G401 (cell line): ENCODE measurements at regions not wholly inside any gene's neighbourhood (a gene's known extent, or its start where the extent isn't known, plus 50 kb on each side); places are given as distances from the start of the nearest gene placed in this dataset.
A peak's percentile ranks its signal among the peaks of the same experiment; 100 is the strongest.
"Not testable (repeated sequence)": the region's sequence is repeated elsewhere in the genome, so short reads cannot be mapped to it uniquely, and the experiment has no call there.

Experiments
- DNase-seq: peaks from one replicate; pipeline ENCODE4 v3.0.0-alpha.2; 2015; ENCODE audit warnings: low spot score
- in situ Hi-C: cut with HindIII; loops from 2 replicates; pipeline ENCODE4 v1.10.0; 2016; ENCODE audit warnings: low sequenced_read_pairs, mixed read lengths

DNA sequence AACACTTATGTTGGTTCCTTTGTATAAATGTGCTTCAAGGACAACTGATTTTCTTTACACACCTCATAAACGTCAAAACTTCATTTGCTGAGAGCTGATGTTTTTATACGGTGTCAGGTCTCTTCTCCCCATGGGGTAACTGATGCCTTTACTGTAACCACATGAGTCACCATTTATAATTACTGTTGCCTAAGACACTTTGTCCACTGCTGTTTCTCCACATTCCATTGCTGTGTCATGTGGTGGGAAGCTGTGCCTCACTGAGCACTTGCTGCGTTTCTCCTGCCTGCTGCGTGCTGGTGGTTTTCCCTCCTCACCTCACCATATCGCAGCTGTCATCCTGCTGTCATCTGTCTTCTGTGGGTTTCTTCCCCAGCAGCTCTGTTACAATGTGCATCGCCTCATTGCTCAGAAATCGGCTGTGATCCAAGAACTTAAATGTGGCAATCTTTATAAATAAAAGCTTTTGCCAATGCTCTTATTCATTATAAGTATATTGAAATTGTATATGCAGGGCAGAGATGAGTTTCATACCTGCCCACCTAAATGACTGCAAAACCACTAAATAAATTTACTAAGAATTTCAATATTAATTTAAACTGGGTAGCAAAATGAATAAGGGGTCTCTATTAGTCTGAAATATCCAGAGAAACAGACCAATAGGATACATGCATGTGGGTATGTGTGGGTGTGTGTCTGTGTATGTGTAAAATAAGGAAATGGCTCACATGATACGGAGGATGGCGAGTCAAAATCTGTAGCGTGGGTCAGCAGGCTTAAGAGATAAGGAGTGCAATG, 547.0 kb upstream of the SLITRK5 start:
- peak; percentile 5 for DNase-seq
- in situ Hi-C loops, result no loop called here

DNA sequence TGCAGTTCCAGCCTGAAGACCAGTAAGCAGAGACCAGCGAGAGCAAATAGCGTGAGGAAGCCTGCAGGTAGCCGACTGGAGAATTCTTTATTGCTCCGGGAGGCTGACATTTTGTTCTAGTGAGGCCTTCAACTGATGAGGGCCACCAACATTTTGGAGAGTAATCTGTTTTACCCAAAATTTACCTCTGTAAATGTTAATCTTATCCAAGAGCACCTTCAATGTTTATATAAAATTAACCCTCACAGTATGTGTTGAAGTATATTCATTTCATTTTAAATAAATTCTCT, 546.4 kb upstream of the SLITRK5 start:
- no peak for DNase-seq
- in situ Hi-C loops, result no loop called here

DNA sequence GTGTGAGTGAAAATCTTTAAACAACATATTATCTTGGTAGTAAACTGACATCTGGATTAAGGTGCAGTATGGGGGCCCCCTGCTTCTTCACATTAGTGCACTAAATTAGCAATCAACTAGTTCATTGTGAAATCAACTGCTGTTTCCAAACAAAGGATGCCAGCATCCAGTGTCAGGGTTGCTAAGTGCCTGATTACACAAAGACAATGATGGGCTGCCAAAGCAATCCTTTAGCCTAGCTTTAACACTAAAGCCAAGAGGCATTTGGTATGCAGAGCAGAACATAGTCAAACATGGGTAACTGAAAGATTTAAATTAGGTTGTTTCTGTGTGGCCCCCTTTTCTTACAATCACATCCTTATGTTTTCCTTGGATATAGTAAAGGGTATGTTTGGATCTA, 543.1 kb upstream of the SLITRK5 start:
- in situ Hi-C loops, result no loop called here
- DNase-seq, result peak; percentile 32

DNA sequence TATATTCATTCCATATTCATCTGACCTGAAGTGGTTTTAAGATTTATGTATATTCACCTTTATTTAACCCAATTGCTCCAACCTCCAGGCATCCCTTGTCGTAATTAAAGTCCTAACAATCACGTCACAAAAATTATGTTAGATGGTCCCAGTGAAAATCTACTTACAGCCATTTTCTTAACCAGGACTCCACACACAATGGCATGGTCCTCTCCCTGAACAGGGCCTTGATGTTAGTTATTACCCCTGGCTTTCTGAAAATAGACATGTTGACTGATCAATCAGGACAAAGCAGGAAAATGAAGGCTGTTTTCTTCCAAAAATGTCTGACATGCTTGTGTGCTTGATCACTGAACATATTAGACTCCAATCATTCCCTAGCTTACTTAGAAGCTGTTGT, 542.7 kb upstream of the SLITRK5 start:
- DNase-seq, result no peak
- in situ Hi-C loops, result no loop called here

DNA sequence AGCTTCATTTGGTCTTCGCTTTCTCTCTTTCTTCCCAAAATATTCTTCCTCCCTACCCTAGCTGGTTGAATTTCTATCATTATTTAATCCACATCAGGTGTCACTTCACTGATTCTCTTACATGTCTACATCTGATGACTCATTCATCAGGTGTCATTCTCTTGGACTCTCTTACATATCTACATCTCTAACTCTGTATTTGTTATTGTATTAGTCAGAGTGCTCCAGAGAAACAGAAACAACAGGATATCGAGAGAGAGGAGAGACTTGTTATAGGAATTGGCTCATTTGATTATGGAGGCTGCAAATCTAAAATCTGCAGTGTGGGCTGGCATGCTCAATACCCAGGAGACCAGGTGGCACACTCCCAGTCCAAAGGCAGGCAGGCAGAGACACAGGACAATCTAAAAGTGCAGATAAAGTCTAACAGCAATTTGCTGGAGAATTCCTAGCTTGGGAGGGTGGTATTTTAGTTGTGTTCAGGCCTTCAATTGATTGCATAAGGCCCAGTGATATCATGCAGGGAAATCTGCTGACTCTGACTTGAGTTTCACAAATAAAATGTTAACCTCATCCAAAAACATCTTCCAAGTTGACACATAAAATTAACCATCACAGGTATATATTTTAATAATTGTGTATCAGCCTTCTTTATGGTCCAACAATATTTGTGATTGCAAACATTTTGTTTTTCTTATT, 541.4 kb upstream of the SLITRK5 start:
- DNase-seq, result no peak
- in situ Hi-C loops, result no loop called here

DNA sequence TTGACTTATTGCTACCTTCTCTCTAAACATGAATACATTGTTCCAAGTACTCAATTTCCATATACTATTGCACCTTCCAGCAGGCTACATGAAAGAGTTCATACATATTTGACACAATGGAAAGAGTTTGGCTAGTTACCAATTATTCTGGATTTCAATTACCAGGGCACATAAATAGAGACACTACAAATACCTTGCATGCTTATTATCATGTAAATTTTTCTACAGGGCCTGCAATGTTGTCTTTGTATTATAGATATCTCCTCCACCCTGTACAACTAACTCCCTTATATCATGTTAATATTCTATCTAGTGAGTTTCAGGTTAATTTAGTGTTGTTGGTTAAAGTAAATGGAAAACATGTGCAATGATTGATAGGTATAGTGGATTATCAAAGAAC, 540.7 kb upstream of the SLITRK5 start:
- in situ Hi-C loops, result no loop called here

DNA sequence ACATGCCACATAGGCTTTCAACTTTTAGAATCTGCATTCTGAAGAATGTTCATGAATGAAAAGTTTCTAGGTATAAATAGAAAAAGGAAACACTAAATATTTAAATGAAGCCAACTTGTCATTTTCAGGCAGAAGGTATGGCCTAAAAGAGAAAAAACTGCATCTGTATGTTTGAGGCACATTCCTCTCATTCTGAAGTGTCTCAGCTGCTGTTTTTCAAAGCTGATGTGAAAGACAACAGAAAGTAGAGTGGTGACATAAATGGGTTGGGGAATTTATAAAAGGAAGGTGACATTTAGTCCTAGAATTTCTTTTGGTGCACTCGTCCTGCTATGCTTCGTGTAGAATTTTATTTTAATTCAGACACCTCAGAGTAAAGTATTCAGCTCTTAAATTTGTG, 539.6 kb upstream of the SLITRK5 start:
- in situ Hi-C loops, result no loop called here
- no peak for DNase-seq

More for the DNA sequence above, 540.7 kb upstream of the SLITRK5 start:
- DNase-seq, result no peak

DNA sequence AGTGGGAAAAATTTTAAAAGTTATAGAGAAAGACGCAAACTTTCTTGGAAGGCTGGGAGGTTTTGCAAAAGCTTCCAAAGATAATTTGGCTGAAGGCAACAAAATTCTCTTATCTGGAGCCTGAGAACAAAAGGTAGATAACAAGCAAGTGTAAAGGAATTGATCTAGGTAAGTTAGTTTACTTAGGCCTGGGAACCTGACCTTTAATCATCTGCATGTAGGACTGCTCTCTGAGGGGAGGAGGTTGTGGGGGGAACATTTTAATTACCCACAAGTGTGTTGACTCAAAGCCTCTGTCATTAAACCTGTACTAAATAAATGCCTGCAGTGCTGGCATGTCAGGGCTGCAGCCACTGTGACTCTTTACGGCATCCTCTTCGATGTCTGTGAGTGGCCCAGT, 532.3 kb upstream of the SLITRK5 start:
- in situ Hi-C loops, result no loop called here

DNA sequence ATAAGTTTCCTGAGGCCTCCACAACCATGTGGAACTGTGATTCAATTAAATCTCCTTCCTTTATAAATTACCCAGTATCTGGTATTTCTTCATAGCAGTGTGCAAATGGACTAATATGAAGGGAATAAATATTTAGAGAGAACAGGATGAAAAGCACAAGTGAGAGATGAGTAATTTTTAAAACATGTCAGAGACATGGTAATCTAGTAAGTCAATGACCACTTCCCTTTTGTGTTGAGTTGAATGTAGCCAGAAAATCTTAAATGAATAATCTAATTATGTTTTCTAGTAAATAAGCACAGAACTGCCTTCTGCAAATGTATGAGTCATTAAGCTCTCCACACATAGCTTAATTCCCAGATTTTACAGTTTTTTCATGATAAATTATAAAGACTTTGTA, 524.1 kb upstream of the SLITRK5 start:
- no peak for DNase-seq
- in situ Hi-C loops, result no loop called here

More for the DNA sequence above, 532.3 kb upstream of the SLITRK5 start:
- no peak for DNase-seq

DNA sequence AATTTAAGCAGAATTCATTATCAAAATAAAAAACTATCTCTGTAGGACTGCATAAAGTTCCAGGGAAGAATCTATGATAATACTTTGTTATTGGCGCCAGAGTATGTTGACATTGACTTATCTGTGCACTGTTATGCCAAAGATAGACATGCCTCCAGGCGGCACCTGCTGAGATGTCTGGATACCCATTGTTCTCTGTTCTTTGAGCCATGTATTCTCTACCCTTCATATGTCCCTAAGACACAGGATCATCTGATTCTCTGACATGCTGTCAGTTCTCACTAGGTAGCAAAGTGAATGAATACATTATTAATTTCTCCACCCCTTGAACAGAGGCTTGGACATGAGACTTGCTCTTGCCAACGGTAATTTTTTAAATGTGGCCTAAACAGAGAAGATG, 517.8 kb upstream of the SLITRK5 start:
- no peak for DNase-seq
- in situ Hi-C loops, result no loop called here

DNA sequence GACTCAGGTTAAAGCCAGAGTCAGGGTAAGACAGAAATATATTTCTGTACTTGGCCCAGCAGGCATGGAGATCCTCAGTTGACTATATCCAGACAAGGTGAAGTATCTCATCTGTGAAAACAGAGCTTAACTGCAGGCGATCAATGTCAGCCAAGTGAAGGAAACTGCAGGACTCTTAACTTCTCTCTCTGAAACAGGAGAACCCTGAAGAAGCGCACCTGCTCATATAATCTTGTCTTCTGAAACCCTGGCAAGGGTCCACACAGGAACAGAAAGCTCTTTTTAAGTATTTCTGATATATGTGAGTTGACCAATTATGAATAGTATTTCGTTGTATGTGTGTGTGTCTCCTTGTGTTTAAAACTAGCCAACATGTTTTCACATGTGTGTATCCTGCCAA, 504.8 kb upstream of the SLITRK5 start:
- in situ Hi-C loops, result no loop called here

DNA sequence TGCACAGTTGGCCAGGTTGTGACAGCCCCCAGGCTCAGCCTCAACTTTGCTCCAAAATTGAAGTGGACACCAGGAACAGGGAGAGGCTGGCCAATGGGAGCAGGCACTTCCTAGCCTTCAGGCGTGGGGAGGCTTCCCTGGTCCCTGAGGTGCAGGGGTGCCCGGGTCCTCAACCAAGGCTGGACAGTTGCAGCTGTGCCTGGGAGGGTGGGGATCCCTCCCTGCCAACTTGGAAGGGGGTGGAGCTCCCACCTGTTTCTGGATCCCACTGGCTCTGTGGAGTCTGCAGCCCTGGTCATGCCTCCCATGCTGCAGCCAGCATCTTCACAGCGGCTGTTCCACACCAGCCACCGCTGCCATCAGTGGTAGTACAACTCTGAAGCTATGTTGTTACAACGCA, 502.8 kb upstream of the SLITRK5 start:
- DNase-seq, result no peak
- in situ Hi-C loops, result no loop called here

More for the DNA sequence above, 504.8 kb upstream of the SLITRK5 start:
- no peak for DNase-seq

DNA sequence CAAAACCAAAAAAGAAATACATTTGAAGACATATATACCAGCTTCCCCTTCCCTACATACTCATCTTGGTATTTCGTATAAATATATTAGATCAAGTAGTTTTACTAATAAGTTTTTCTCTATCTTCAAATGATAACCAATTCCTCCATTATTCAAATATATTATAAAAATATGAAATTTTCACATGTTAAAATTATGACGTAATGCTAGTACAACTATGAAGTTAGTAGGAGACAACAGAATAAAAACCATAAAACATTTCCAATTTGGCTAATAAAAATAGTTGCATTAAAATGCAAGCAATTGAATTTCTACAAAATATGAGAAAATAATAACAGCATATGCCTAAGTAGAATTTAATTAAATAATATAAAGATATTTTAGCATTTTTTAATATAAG, 501.8 kb upstream of the SLITRK5 start:
- DNase-seq, result no peak
- in situ Hi-C loops, result no loop called here

DNA sequence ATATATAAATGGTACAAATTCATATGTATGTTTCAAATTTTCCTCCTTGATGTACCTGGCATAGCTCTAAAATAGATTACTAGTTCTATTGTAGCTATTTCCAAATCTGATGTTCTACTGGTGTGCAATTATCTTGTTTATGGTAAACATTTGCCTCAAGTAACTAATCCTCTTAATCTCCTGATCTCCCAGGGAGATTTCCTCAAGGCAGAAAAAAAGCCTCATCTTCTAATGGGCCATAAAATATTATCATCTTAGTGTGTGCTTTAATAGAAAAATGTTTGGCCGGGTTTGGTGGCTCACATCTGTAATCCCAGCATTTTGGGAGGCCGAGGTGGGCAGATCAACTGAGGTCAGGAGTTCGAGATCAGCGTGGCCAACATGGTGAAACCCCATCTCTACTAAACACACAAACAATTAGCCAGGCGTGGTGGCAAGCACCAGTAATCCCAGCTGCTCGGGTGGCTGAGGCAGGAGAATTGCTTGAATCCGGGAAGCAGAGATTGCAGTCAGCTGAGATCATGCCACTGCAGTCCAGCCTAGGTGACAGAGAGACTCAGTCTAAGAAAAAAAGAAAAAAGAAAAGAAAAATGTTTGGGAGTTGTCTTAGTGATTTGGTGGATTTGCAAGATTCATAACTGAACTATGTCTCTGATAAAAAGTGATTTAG, 498.9 kb upstream of the SLITRK5 start:
- no peak for DNase-seq
- in situ Hi-C loops, result no loop called here

DNA sequence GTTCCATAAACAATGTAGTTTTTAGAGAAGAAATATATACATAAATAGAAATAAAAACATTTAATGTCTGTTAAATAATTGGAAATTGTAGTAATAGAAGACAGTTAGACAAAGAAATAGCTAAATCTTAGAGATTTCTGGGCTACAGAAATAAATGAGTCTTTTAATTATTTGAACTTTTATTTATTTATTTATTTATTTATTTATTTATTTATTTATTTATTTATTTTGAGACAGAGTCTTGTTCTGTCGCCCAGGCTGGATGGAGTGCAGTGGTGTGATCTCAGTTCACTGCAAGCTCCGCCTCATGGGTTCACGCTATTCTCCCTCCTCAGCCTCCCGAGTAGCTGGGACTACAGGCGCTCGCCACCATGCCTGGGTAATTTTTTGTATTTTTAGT, 486.0 kb upstream of the SLITRK5 start:
- DNase-seq, in situ Hi-C loops: not testable (repeated sequence)

DNA sequence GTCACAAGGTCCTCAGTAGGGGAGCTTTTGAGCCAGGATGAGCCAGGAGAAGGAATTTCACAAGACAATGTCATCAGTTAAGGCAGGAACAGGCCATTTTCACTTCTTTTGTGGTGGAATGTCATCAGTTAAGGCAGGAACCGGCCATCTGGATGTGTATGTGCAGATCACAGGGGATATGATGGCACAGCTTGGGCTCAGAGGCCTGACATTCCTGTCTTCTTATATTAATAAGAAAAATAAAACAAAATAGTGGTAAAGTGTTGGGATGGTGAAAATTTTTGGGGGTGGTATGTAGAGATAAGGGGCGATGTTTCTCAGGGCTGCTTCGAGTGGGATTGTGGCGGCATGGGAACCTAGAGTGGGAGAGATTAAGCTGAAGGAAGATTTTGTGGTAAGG, 484.5 kb upstream of the SLITRK5 start:
- DNase-seq, in situ Hi-C loops: not testable (repeated sequence)

DNA sequence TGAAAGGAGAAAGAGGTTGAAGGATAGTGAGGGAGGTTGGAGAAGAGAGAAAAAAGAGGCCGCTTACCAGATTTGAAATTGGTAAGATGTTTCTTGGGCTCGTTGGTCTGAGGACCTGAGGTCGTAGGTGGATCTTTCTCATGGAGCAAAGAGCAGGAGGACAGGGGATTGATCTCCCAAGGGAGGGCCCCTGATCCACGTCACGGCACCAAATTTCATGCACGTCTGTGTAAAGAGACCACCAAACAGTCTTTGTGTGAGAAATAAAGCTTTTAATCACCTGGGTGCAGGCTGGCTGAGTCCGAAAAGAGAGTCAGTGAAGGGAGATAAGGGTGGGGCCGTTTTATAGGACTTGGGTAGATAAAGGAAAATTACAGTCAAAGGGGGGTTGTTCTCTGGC, 479.7 kb upstream of the SLITRK5 start:
- DNase-seq, in situ Hi-C loops: not testable (repeated sequence)

DNA sequence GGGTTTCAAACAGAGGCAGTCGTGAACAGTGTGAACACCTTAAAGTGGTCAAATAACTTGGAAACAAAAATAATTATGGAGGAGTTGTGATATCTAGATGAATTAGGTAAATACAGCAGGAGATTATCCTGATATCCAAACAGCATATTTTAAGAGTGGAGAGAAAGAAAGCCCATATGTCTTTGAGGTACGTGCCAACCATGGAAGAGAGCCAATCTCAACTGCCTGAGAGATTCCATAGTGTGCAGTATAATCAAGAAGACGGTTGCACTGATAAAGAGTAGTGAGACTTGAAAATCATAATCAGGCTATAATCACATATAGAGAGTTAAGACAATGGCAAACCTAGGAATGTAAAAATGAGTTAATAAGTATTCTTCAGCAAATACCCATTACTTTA, 472.8 kb upstream of the SLITRK5 start:
- peak; percentile 6 for DNase-seq
- in situ Hi-C loops, result no loop called here

DNA sequence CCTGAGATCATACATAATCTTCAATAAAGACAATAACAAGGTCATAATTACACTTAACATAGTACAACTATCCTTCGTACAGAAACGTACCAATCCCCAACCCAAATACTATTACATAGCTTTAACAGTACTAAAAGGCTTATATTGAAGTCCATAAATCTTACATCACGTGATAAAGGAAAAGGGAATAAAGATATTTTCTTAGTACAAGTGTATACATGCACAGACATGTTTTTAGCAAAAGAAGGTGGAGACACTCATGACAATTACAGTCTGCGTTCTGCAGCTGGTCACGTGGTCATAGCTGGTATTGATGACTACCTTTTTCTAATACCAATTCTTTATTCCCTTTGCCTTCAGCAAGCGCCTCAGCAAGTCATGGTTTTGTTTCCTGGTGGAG, 464.5 kb upstream of the SLITRK5 start:
- DNase-seq, result no peak
- in situ Hi-C loops, result no loop called here

DNA sequence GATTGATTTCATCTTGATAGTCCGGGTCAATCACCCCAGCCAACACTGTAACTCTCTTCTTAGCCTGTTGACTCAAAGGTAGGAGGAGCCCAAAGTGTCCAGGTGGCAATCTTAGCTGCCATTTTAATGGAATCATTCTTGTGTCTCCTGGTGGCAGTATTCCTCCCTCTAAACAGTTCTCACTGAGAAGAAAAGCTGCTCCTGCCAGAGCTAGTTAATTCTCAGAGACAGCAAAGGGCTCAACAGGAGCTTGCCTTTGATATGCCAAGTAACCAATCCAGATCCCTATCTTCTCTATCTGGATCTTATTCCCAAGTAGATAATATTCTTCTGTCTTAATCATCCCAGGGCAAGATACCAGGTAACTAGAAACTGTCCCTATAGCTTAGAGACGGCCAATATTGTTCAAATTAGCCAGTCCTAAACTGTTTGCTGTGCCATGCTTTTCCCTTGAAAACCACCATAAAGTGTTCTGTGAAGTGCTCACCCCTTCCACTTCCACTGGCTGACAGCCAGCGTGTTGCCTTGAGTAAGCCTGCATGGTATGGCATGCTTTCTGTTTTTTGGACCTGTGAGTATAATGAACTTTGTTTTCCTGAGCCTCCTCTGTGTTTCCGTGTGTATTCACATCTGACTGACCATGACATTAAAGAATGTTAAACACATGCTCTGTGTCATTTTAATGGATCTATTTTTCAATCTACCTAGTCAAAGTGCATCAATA, 463.7 kb upstream of the SLITRK5 start:
- in situ Hi-C loops, result no loop called here
- no peak for DNase-seq
